GM18861 (cell line): ENCODE measurements at regions not wholly inside any gene's neighbourhood (a gene's known extent, or its start where the extent isn't known, plus 50 kb on each side); places are given as distances from the start of the nearest gene placed in this dataset.

Source experiments
- ATAC-seq: cut with Tn5 transposase; IDR thresholded peaks from one replicate; pipeline ENCODE4 v1.9.1; 2021; ENCODE audit not compliant: unreplicated experiment

DNA sequence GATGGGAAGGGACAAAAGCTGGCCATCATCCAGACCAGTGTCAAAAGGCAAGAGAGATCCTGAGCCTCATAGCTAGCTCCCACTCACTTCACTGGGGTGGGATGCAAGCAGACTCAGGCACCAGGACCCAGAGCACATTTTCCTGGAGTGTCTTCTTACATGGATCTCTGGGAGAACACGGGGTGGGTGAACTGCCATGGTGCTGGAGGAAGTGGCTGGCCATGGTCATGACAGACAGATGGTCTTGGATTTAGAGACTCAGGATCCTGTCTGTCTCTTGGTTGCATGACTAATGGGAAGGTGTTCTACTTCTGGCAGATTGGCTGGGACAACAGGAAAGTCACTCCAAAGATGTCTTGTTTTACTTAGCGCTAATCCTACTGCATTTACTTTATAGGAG is 311.5 kb downstream of the ATP23 start:
- ATAC-seq = no peak

GRCh38 chr12:58253663-58254062 is 312.3 kb downstream of the ATP23 start:
- no peak for ATAC-seq

- no peak for ATAC-seq
Observed at GRCh38 chr12:58254463-58255100, 313.2 kb downstream of the ATP23 start.

DNA sequence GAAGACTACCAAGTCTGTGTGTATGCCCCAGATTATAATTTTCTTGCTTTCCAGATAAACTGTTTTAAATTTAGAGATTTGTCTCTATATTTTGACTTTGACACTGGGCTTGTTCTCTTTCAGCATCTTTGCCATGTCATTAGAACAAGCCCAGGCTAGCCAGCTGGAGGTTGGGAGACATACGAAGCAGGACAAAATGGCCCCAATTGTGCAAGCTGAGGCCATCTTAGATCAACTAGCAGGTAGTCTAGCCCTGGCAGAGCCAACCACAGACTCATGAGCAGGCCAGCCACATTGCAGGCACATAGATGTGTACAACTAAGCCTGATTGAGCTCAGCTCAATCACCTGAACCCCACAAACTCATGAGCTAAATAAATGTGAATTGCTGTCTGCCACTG is 321.4 kb downstream of the ATP23 start:
- ATAC-seq = no peak

DNA sequence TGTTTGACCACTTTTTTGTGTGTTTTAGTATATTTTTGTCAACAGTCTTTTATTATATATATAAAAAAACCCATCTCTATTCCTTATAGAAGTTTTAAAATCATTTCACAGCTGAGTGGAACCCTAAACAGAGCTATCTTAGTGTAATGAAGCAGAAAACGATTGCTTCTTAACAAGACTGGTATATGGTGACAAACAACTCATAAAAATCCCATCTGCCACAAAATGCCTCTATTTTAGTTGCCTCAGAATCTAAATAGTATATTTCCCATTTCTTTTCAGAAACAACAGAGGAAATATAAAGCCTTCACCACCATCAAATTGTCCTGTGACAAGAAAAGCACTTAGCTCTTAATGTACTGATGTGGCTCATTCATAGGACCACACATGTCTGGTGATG is 322.4 kb downstream of the ATP23 start:
- ATAC-seq = no peak

- ATAC-seq = no peak
Observed at GRCh38 chr12:58268069-58268468, 326.7 kb downstream of the ATP23 start.

- no peak for ATAC-seq
Observed at GRCh38 chr12:58269476-58269875, 328.1 kb downstream of the ATP23 start.

DNA sequence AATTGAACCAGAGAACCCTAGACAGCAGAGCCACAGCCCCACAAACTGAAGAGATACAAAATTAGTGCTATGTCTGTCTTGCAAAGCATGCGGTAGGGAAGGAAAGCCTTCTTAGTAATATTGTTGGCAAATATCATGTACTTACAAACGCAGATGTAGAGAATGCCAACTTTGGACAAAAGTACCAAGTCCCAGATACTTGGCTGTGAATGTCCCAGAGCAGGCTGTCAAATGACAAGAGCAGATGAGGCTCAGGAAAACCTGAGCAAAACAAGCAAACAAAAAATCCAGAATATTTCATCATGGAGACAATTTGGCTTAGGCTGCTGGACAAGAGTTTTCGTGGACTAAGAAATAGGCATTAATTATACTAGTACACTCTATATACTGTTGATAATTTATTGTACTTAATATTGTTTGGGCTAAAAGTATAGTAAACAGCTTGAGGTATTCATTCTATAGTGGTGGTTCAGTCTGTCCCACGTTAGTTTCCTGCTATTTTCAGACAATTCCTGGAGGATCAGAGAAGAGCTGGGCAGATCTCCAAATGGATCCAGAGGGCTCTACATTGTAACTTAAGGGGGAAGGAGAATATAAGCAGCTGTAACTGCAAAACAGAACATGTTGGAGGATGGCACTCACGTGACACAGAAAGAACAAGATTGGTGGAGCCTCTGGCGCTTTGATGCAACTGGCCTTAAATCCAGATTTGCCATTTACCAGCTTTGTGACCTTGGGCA is 329.8 kb downstream of the ATP23 start:
- ATAC-seq = no peak

DNA sequence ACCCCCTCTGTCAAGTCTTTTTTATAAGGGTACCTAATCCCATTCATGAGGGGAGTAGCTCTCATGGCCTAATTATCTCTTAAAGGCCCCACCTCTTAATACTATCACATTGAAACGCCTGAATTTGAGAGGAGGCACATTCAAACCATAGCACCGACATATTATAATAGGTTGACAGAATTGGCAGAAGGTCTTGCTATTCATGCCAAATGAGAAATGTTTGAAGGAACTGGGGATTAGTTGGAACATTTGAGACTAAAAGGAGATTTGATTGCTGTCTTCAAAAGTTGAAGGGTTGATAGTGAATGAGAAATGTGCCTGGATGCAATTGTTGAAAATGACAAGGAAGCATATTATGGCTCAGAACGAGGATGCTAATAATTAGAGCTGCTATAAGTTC is 331.1 kb downstream of the ATP23 start:
- no peak for ATAC-seq

- ATAC-seq = no peak
Observed at GRCh38 chr12:58277231-58277630, 335.9 kb downstream of the ATP23 start.

DNA sequence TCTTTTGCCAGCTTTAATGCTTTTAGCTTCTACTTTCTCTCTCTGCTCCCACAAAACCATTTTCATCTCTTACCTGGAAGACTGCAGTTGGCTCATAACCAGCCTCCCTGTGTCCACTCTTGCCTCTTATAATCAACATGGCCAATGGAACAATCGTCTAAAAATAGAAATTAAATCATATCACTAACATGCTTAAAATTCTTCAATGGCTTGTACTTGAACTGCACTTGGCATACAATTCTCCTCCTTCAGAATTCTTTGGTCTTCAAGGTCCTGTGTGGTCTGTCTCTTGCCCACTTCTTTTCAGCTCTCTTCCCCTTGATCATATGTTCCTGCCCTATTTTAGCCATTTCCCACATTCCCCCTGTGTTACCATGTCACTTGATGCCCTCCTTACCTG is 342.2 kb downstream of the ATP23 start:
- no peak for ATAC-seq

GRCh38 chr12:58285551-58285950 is 344.2 kb downstream of the ATP23 start:
- no peak for ATAC-seq

- ATAC-seq = no peak
Observed at GRCh38 chr12:58286353-58286752, 345.0 kb downstream of the ATP23 start.

DNA sequence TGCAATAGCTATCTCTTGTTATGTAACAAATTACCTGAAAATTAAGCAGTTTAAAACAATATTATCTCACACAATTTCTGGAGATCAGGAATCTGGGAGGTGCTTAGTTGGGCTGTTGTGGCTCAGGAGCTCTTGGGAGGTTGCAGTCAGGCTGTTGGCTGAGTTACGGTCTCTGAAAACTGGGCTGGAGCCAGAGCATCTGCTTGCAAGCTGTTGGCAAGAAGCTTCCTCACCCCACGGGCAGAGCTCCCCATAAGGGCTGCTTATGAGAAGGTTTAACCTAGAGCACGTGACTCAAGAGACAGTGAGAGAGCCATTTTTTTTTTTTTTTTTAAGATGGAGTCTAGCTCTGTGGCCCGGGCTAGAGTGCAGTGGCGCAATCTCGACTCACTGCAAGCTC is 346.8 kb downstream of the ATP23 start:
- ATAC-seq = no peak

- ATAC-seq = no peak
Observed at GRCh38 chr12:58291106-58291505, 349.7 kb downstream of the ATP23 start.

DNA sequence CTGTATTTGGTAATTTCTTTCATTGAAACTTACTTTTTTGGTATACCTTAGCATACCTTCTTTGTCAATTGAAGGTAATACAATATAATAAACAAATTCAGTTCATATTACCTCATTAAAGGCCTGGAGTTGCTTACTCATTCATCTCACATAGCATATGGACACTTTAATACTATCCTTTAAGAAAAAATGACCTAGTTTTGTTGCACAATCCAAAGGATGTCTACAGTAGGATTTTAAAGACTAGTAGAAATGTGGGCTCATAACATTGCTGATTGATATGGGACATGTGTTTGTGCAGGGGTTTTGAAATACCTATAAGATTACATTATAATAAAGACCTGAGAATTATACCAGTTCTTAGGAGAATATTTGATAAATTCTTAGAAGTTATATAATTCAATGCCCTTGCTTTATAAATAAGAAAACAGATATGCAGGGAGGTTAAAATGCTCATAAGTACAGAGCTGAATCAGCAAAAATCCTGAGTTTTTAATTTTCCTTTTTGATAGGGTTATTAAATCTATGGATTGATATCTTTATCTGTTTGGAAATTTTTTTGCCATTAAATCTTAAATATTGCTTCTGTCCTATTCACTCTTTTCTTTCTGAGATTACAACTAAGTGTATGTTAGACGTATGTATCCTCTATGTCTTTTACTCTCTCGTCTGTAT is 352.1 kb downstream of the ATP23 start:
- ATAC-seq = no peak

DNA sequence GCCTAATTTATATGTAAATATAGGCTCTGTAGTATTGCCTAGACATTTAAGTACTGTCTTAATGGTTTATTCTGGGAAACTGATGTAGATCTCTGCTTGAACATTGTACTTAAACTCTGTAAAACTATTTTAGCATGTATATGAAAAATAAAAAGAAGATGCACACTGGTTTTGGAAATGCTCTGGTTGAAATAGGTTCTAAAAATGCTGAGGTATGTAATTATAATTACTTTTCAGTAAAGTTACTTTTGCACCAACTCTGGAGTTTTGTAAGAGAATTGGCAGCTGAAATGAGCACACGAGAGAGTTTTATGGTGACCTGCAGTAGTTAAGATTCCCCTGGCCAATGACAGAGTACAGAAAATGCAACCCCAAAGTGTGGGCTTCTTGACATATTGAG is 353.9 kb downstream of the ATP23 start:
- no peak for ATAC-seq

DNA sequence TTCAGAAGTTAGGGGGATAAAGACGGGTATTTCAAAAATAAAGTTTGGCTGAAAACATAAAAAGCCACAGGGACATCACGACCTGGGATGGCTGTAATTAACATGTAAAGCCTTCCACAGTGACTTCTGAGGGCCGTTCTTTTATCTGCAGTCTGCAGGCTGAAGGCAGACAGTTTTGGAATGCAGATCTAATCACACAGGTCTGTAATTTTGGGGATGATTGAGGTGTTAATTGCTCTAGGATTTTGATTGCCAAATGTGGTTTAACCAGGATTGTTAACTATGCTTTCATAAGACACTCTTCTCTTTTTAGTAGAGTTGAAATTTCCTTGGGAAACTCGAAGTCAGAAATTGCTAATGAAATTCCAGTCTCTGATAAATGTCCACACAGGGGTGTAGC is 355.5 kb downstream of the ATP23 start:
- no peak for ATAC-seq

- ATAC-seq = no peak
Observed at GRCh38 chr12:58298803-58299202, 357.4 kb downstream of the ATP23 start.

- no peak for ATAC-seq
Observed at GRCh38 chr12:58299371-58299770, 358.0 kb downstream of the ATP23 start.

- no peak for ATAC-seq
Observed at GRCh38 chr12:58301038-58301729, 359.8 kb downstream of the ATP23 start.

DNA sequence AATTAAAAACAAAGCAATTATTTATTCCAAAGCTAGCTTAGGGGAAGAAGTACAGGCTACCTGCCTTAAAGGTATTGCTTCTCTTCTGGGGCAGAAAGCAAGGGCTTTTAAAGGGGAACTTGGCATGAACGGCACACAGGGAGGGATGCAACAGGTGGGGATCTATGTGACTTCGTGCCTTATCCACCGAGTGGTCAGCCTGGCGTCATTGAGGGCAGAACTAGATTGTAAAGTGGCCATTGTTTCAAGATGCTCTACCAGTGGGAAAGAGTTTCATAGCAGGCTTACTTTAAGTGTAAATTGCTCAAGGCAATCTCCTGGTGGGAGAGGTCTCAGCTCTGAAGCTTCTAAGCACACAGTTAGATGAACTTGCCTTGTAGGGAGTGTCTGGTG is 360.4 kb downstream of the ATP23 start:
- ATAC-seq = no peak
